SU-DHL-6 (cell line): ENCODE measurements at regions not wholly inside any gene's neighbourhood (a gene's known extent, or its start where the extent isn't known, plus 50 kb on each side); places are given as distances from the start of the nearest gene placed in this dataset.

ENCODE experiments used
- H2AFZ ChIP-seq: fragments of 200-600 bp; sonication (generic); 2 replicates; pipeline ENCODE4 v1.6.1; 2014; ENCODE audit warnings: low read depth, mild to moderate bottlenecking, moderate library complexity, mixed read lengths, antibody characterized with exemption, low read length; ENCODE audit not compliant: severe bottlenecking
- H3F3A ChIP-seq: fragments of 200-600 bp; shearing (Covaris generic); 2 replicates; pipeline ENCODE4 v1.6.0; 2016; ENCODE audit warnings: antibody characterized with exemption, mild to moderate bottlenecking; ENCODE audit not compliant: insufficient read depth
- H3K27ac ChIP-seq: fragments of 200-600 bp; sonication (generic); 2 replicates; pipeline ENCODE4 v1.5.1; 2016; ENCODE audit warnings: low read depth, mild to moderate bottlenecking, low read length, moderate library complexity, mixed read lengths
- H3K27me3 ChIP-seq: fragments of 200-600 bp; sonication (generic), shearing (Covaris generic); 2 replicates; pipeline ENCODE4 v1.6.0; 2014; ENCODE audit warnings: mild to moderate bottlenecking, low read length
- H3K36me3 ChIP-seq: fragments of 200-600 bp; sonication (generic); 2 replicates; pipeline ENCODE4 v1.6.1; 2014; ENCODE audit warnings: mild to moderate bottlenecking, low read length, mixed read lengths
- H3K4me2 ChIP-seq: fragments of 300-600, 200-600 bp; shearing (Covaris generic), sonication (generic); 2 replicates; pipeline ENCODE4 v1.6.0; 2014; ENCODE audit warnings: low read length, low read depth, mild to moderate bottlenecking; ENCODE audit not compliant: poor library complexity, severe bottlenecking
- H3K4me3 ChIP-seq: fragments of 200-600 bp; sonication (generic); 2 replicates; pipeline ENCODE4 v1.5.1; 2014; ENCODE audit warnings: antibody characterized with exemption, low read length, mild to moderate bottlenecking, mixed read lengths; ENCODE audit not compliant: insufficient read depth, poor library complexity, severe bottlenecking
- H3K79me2 ChIP-seq: fragments of 200-600 bp; sonication (generic); 2 replicates; pipeline ENCODE4 v1.6.1; 2014; ENCODE audit warnings: mild to moderate bottlenecking, low read length, moderate library complexity; ENCODE audit not compliant: insufficient read depth
- H3K9ac ChIP-seq: fragments of 200-600 bp; sonication (generic); 2 replicates; pipeline ENCODE4 v1.7.0; 2014; ENCODE audit warnings: mild to moderate bottlenecking, low read length
- H3K9me2 ChIP-seq: fragments of 200-600 bp; sonication (generic); replicated peaks from 2 replicates; pipeline ENCODE4 v1.6.1; 2014; ENCODE audit warnings: low read length; ENCODE audit not compliant: insufficient read depth
- H3K9me3 ChIP-seq: fragments of 200-600 bp; sonication (generic); 2 replicates; pipeline ENCODE4 v1.6.1; 2014; ENCODE audit warnings: low read length, mixed read lengths; ENCODE audit not compliant: insufficient read depth
- H4K20me1 ChIP-seq: fragments of 200-600 bp; sonication (generic); 2 replicates; pipeline ENCODE4 v1.6.1; 2014; ENCODE audit warnings: low read depth, mild to moderate bottlenecking, antibody characterized with exemption, low read length, moderate library complexity, mixed read lengths
- EZH2phosphoT487 ChIP-seq: fragments of 200-600 bp; sonication (generic), shearing (Covaris generic); conservative IDR thresholded peaks from 2 replicates; pipeline ENCODE4 v1.6.1; 2018; ENCODE audit warnings: mild to moderate bottlenecking, antibody characterized with exemption, low read length, moderate library complexity, mixed read lengths
- TF ChIP-seq, protein P1 (sequence below): fragments of 200-600 bp; sonication (generic); IDR thresholded peaks from one replicate; pipeline ENCODE4 v1.5.1; 2017; ENCODE audit warnings: antibody characterized with exemption, mild to moderate bottlenecking, low read length, moderate library complexity; ENCODE audit not compliant: insufficient read depth, poor library complexity, severe bottlenecking

DNA sequence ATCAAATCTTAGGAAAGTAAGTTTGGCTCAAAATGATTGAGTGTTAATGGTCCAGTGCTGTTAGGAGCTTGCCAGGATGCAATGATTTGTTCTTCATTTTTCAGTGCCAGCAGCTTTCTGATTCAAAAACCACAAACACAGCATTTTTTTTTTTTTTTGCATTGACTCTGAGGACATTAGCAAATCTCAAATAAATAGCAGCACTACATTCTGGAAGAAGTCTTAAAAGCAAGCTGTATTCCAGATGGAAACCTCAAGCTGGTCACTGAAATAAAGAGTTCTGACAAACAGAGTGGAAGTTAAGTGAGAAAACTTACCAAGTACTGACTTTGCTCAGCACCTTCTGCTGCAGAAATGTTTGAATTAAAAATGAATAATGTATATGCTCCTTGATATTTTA is 1653.1 kb upstream of the CDH9 start:
- Histone ChIP-seq H4K20me1 (no peaks in the 10 kb centered on the region), H3K27ac (no peak overlapping the region), H3K9me3 (no peaks in the 10 kb centered on the region), H3F3A (no peaks in the 10 kb centered on the region), H3K4me2 (no peak overlapping the region), H3K9ac (no peak overlapping the region), H2AFZ (peak overlapping the region; percentile 55), H3K36me3 (no peaks in the 10 kb centered on the region), H3K9me2 (no peaks in the 10 kb centered on the region), H3K27me3 (no peaks in the 10 kb centered on the region), H3K4me3 (no peak overlapping the region), H3K79me2 (no peaks in the 10 kb centered on the region)
- no peak for TF ChIP-seq EZH2phosphoT487
- TF ChIP-seq, protein P1, sequence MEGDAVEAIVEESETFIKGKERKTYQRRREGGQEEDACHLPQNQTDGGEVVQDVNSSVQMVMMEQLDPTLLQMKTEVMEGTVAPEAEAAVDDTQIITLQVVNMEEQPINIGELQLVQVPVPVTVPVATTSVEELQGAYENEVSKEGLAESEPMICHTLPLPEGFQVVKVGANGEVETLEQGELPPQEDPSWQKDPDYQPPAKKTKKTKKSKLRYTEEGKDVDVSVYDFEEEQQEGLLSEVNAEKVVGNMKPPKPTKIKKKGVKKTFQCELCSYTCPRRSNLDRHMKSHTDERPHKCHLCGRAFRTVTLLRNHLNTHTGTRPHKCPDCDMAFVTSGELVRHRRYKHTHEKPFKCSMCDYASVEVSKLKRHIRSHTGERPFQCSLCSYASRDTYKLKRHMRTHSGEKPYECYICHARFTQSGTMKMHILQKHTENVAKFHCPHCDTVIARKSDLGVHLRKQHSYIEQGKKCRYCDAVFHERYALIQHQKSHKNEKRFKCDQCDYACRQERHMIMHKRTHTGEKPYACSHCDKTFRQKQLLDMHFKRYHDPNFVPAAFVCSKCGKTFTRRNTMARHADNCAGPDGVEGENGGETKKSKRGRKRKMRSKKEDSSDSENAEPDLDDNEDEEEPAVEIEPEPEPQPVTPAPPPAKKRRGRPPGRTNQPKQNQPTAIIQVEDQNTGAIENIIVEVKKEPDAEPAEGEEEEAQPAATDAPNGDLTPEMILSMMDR = no peak

DNA sequence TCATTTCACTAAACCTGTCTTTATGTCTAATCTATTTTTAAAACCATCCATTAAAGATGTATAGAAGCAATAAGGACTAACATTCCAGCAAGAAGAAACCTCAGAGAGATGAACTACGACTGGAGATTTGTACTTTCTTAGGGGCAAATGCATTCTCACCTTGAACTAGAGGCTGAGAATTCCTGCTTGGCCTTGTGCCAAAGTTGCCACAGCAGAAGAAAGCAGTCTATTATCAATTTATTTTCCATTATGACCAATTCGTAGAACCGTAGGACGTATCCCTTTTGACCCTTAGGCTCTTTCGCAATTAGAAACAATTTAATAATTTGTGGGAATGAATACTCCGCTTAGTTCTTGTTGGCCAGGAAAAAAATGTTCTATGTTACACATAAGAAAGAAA is 1647.4 kb upstream of the CDH9 start:
- H3K9ac ChIP-seq = no peak overlapping the region
- no peaks in the 10 kb centered on the region for H3F3A ChIP-seq
- no peaks in the 10 kb centered on the region for H3K27me3 ChIP-seq
- H2AFZ ChIP-seq = no peak overlapping the region
- TF ChIP-seq EZH2phosphoT487 = no peak
- TF ChIP-seq, protein P1 = no peak
- no peak overlapping the region for H3K4me2 ChIP-seq
- H4K20me1 ChIP-seq = no peaks in the 10 kb centered on the region
- no peaks in the 10 kb centered on the region for H3K9me2 ChIP-seq
- H3K9me3 ChIP-seq = no peaks in the 10 kb centered on the region
- no peak overlapping the region for H3K4me3 ChIP-seq
- no peaks in the 10 kb centered on the region for H3K36me3 ChIP-seq
- H3K27ac ChIP-seq = no peak overlapping the region
- no peaks in the 10 kb centered on the region for H3K79me2 ChIP-seq

DNA sequence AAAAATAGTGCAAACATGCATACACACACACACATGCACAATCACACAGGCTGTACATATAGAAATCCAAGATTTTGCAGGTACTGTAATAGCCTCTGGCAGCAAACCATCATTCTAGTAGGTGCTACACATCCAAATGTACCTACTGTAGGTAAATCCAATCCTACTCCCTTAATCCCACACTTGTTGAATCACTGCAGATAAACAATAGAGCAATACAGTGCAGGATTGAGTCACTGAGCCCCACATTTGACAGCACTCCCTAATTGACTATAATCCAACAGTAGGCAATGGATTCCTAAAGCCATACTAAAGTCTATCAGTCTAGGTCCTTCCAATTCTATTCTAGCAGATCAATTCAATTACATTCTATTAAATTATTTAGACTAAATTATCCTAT is 1640.5 kb upstream of the CDH9 start:
- Histone ChIP-seq H3F3A (no peaks in the 10 kb centered on the region), H3K4me2 (no peak overlapping the region)
- TF ChIP-seq EZH2phosphoT487 = no peak
- TF ChIP-seq, protein P1 = no peak

More for the DNA sequence above, 1640.5 kb upstream of the CDH9 start:
- no peak overlapping the region for H3K27ac ChIP-seq
- no peak overlapping the region for H3K9ac ChIP-seq
- H3K36me3 ChIP-seq = no peaks in the 10 kb centered on the region
- H3K27me3 ChIP-seq = no peaks in the 10 kb centered on the region
- peak overlapping the region; percentile 34 for H2AFZ ChIP-seq
- no peaks in the 10 kb centered on the region for H3K9me2 ChIP-seq
- no peak overlapping the region for H3K4me3 ChIP-seq
- no peaks in the 10 kb centered on the region for H3K79me2 ChIP-seq
- no peaks in the 10 kb centered on the region for H4K20me1 ChIP-seq
- no peaks in the 10 kb centered on the region for H3K9me3 ChIP-seq
